GM21737 (cell line): ENCODE measurements at regions not wholly inside any gene's neighbourhood (a gene's known extent, or its start where the extent isn't known, plus 50 kb on each side); places are given as distances from the start of the nearest gene placed in this dataset.

Experiments used
- ATAC-seq: cut with Tn5 transposase; IDR thresholded peaks from one replicate; pipeline ENCODE4 v1.9.1; 2021; ENCODE audit warnings: mild to moderate bottlenecking, moderate library complexity; ENCODE audit not compliant: unreplicated experiment

DNA sequence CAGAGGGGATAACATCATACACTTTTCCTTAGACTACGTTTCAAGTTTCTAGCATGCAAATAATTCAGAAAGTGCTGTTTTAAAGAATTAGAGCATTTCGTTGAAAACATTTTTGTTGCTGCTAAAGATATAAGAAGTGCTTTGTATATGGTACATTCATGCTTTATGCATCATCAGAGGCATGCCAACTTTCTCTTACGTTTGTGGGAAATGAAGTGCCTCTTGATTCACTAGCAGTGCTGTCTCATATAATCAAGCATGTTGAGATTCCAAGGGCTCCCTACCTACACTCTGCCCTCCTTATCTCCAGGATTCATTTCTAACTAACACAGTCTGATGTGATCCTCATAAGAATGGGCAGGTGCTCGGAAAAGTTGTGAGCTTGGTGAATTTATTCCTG, 748.6 kb upstream of the DDX18 start:
- ATAC-seq, result no peak

DNA sequence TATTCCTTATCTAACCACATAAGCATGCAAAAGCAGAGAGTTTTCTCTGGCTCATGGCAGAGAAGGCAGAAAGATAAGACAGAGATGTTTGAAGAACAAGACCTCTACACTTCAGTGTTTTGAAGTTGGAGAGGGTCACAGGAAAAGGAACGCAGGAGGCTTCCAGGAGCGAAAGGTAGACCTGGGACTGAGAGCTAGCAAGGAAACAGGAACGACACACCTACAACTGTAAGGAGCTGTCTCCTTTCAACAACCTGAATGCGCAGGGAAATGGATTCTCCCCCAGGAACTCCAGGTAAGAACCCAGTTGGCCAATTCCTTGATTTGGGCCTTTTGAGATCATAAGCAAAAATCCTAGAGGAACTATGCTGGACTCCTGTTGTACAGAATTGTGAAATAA, 746.6 kb upstream of the DDX18 start:
- no peak for ATAC-seq

DNA sequence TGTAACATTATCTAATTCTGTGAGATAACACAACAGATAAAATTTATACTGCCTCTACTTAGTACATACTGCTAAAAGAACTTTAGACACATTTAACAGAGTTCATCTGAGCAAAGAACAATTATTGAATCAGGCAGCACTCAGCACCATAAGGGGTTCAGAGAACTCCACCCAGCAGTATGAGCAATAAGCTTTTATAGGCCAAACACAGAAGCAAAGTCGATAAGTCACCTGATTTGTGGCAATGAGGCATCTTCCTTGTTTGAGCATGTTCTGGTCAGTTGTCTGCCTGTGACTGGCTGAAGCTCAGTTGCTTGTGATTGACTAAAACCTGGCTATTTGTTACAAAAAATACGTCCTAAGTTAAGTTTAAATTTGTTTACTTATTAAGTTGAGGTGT, 746.1 kb upstream of the DDX18 start:
- ATAC-seq, result no peak

DNA sequence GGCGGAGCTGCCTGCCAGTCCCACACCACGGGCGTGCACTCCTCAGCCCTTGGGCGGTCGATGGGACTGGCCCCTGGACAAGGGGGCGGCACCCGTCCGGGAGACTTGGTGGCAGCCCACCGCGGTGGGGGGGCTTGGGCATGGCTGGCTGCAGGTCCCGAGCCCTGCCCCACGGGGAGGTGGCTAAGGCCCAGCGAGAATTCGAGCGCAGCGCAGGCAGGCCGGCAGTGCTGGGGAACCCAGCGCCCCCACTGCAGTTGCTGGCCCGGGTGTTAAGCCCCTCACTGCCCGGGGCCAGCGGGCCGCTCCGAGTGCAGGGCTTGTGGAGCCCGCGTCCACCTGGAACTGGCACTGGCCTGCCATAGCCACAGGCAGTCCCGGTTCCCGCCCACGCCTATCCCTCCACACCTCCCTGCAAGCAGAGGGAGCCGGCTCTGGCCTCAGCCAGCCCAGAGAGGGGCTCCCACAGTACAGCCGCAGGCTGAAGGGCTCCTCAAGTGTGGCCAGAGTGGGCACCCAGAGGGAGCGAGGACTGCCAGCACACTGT, 742.9 kb upstream of the DDX18 start:
- ATAC-seq, result no peak

DNA sequence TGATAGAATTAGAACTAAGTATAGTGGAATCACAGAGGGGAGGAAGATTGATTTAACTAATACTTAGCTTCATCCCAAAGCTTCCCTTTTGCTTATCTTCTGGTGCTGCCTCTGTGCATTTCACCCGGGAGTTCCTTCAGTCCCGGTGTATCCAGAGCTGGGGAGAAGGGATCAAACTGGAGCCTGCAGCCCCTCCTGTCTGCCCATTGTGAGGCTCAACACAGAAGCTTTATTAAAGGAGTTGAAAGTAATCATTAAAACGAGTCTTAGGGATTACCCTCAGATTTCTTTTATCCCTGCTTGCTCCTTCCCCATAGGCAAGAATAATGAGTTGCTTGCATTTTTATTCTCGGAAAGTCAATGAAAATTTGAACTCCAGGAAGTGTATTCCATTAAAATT, 739.7 kb upstream of the DDX18 start:
- ATAC-seq, result no peak

DNA sequence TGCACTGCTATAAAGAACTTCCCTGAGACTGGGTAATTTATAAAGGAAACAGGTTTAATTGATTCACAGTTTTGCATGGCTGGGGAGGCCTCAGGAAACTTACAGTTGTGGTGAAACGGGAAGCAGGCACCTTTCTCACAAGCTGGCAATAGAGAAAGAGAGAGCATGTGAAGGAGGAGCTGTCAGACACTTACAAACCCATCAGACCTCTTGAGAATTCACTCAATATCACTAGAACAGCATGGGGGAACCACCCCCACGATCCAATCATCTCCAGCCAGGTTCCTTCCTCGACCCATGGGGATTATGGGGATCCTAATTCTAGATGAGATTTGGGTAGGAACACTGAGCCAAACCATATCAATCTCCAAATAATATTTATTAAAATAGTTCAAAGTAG, 729.2 kb upstream of the DDX18 start:
- no peak for ATAC-seq

DNA sequence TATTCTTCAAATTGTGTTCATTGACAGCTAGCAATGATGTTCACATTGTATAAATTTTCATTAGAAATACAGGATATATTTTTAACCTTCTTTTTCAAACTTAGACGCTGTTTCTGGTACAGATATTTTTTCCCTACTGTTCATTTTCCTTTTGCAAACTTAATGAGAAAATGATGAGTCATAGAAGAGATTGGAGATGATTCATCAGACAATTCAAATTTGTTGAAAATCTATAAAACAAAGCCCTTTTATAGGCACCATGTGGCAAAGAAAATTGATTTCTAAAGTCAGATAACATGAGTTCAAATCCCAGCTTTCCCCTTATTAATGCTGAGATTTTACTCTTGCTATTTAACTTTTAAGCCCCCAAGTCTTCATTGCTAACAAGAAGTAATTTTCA, 728.8 kb upstream of the DDX18 start:
- ATAC-seq, result no peak

DNA sequence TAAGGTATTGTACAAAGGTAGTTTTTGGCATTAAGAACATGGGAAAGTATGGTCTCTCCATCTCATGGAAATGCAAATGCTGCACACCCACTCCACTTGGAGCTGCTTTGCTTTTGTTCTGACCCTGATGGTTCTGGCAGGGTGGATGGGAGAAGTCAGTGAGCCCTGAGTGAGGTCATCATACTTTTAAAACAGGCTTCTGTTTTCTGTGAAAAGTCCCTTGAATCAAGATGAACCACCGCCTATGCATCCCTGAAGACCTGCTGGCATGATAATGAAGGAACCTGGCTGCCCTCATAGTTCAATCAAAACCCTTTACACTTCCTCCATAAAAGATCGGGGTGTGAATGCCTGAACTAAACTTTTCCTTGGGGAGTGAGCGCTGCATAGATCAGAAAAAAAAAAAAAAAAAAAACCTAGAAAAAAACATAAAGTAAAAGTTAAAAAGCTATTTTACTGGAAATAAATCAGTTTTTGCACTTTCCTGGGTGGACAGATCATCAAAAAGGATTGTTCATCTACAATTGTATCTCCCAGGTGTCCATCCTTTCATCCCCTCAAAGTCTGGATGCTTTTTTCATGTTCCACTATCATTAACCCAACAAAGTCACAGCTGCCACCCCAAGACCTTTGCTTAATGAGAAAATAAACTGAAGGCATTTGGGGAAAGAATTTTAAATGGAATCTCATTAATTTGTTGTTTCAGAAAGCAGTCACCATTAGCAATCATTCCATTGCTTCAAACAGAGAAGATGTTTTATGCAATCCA, 728.1 kb upstream of the DDX18 start:
- no peak for ATAC-seq

DNA sequence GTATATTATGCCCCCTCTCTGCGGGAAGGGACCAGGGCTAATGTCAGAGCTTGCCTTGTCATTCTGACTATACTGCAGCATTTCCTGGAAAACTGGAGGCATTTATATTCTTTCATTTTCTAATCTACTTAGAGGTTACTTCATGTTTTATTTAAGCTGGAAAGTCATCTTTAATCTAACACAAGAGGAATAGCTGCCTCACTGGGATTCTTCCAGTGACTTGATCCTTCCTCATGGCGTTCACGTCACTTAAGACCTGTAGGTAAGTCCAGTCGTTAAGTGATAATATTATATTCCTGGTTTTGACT, 727.6 kb upstream of the DDX18 start:
- no peak for ATAC-seq

DNA sequence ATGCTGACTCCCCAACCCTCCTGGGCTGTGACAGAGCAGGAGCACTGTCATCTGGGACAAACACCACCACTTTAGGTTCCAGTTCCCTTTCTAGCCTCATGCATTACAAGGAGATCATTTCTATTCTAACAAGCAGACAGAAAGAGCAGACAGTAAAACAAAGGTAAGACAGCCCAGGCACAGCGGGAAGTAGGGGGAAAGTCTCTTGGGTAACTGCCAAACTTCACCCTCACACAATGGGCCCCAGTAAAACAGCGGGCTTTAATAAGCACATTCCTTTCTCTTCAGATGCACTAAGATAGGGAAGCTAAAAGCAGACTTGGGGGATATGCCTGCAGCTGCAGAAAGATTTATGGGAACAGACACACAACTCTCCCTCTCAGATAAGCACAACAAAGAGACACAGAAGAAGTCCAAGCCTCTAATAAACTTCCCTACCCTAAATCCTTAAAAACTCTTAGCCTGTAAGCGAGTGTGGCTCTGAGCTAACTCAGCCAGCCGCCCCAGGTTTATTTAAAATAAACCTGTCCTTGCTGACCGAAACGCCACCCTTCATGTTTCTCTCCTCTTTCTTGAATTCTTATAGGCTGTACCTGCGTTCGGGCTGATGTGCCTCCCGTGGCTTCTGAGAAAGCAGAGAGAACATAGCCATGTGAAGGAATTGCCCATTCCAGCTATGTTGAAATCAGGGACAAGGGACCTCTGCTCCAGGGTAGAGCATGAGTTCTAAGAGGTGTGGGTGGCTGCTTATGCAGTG, 726.8 kb upstream of the DDX18 start:
- ATAC-seq, result no peak

DNA sequence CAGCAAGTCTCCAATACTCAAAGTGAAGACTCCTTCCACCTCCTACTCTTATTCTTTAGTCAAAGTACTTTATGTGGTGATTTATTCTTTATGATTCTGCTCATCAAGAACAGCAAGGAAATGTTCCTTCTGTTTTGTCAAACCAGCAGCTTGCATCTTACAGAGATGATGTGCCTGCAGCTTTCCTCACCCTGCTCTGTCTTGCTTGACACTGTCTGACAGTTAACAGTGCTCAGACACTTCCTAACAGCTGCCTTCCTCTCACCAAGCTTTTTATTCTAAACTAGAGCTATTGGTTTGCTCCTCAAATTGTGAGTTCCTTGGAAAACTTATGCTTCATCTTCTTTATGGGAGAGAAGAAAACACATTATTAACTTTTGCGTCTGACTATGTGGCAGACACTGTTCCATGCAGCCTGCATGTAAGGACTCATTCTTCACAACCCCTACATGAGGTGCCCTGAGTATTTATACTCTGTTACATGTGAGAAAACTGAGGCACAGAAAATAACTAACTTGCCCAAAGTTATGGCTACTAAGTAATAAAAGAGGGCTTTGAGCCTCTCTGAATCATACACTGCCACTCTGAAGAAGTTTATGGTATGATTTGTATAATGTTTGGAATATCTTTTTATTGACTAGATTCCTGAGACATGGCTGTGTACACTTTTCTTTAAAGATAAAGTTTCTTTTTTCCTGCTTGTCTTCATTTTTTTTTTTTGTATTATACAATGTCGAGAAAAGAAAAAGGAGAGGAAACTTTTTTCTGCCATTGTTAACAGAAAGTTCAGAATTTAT, 723.3 kb upstream of the DDX18 start:
- ATAC-seq, result no peak

DNA sequence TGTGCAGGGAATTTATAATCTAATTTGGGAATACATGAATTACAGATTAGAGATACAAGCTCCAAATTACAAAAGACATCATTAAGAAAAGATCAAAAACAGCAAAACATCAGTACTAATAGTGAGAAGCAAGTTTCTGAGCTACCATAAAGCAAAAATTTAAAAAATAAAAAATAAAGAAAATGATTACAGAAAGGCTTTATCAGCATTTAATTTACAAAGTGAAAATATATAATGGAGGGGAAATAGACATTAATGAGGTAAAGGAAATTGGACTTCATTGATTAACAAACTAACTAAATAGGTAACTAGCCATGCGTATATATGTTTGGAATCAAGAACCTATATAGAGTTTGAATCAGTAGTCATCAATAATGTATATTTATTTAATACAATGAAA, 712.9 kb upstream of the DDX18 start:
- no peak for ATAC-seq

DNA sequence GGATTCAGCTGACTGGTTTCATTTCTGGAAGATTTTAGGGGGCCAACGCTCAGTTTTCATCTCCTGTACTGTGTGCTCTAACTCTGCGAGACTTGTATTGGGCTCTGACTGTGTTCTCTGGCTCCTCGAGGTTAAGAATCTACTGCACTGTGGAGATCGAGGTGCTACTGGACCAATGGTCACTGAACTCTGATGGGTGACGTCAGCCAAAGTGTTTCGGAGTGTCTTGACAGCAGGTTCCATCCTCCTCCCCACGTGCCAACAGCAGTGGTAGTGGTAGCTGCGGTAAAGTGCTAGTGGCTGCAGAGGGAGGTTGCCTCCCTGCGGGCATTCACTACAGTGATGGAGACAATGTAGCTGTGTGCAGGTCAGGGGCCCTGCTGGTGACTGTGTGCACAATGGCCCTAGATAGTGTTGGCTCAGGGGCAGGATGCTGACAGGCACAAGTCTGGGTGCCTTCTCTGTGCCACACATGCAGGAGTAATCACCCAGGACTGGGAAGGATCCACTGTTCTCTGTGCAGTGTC, 705.7 kb upstream of the DDX18 start:
- ATAC-seq, result no peak

DNA sequence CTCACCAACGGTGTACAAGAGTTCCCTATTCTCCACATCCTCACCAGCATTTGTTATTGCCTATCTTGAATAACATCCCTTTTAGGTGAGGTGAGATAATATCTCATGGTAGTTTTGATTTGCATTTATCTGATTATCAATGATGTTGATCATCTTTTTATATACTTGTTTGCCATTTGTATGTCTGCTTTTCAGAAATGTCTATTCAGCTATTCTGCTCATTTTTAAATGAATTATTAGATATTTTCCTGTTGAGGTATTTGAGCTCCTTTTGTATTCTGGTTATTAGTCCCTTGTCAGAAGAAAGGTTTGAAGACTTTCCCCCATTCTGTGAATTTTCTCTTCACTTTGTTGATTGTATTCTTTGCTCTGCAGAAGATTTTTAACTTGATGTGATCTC, 695.5 kb upstream of the DDX18 start:
- no peak for ATAC-seq

DNA sequence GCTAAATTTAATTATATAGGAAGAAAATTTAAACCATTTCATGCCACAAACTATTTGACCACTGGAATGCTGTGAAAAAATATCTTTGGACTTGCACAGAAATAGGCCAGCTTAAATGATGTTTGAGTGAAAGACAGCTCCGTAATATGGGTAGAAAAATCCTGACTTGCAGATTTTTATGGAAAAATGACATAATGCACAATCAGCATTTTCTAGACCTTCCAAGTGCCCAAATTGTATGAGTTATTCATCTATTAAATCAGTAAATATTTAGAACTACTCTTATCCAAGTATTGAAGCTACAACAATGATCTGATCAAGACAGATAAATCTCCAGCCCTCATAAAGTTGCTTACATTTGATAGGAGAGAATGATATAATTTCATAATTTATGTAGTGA, 691.1 kb upstream of the DDX18 start:
- no peak for ATAC-seq

DNA sequence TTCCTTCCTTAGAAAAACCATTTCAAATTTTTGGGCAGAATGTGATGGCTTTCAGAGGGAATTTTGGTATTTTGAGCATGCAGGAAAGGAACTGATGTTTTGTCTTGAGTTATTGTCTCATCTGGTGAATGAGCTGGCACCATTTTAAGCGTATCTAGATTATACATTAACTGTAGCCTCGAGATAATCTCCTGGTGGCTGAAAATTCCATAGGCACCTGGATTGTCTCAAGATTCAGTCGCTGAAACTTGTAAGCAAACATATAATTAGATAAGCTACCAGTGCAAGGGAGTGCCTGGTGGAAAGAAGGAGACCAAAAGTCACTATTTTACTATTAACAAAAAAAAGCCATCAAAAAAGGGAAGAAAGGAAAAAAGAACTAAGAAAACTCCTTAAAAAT, 687.8 kb upstream of the DDX18 start:
- ATAC-seq, result no peak

DNA sequence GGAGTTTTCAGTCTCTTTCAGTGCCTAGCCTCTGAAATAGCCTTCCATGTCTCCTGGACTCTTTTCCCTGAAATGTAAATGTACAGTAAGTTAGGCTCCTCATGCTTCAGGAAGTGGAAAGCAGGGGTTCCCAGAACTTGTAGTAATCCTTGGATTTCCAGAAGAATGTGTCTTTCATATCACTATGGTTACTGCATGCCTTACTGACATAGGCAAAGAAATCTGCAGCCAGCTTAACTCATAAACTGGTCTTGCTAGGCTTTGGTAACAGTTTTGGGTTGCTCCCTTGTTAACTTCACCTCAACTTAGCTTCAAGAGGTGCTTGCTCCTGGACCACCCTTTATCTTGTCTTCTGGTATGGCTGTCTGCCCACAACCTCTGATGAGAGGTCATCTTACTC, 686.8 kb upstream of the DDX18 start:
- no peak for ATAC-seq

DNA sequence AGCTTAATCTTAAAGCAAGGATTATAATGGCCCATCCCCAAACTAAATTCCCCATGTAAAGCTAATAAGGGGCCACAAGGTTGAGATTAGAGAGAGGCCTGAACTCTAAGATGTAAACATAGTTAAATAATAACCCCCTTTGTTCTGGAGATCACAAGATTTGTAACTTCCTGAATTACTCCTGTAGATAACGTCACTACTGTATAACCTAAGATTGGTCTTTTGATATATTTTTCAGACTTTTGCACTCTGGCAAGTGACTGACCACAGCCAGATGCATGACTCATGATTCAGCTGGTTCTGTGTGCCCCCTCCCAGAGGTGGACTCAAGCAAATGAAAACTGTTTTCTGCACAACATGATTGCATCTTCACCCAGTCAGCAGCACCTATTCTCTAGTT, 686.0 kb upstream of the DDX18 start:
- ATAC-seq, result no peak

DNA sequence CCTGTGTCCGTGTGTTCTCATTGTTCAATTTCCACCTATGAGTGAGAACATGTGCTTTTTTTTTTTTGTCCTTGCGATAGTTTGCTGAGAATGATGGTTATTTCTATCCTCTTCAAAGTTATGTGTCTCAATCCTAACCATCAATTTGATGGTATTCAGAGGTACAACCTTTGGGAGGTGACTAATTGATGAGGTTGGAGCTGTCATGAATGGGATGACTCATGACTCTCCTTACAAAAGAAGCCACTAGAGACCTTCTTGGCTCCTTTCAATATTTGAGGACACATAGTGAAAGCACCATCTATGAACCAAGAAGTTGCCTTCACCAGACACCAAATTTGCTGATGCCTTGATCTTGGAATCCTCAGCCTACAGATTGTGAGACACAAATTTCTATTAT, 677.1 kb upstream of the DDX18 start:
- no peak for ATAC-seq

DNA sequence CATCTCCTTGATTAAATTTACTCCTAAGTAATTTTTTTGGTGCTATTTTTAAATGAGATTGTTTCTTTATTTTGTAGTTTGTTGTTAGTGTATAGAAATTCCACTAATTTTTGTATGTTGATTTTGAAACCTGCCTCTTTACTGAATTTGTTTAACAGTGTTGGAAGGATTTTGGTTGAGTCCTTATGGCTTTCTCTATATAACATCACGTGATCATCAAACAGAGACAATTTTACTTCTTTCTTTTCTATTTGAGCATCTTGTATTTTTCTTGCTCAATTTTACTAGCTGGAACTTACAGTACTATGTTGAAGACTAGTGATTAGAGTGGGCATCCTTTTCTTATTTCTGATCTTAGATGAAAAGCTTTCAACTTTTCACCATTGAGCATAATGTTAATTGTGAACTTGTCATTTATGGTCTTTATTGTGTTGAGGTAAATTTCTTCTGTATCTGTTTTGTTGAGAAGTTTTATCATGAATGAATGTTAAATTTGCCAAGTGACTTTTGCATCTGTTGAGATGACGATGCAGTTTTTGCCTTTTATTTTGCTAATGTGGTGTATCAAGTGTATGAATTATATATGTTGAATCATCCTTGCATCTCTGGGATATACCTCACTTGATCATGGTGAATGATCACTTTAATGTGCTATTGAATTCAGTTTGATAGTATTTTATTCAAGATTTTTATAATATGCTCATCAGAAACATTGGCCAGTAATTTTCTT, 645.3 kb upstream of the DDX18 start:
- no peak for ATAC-seq

DNA sequence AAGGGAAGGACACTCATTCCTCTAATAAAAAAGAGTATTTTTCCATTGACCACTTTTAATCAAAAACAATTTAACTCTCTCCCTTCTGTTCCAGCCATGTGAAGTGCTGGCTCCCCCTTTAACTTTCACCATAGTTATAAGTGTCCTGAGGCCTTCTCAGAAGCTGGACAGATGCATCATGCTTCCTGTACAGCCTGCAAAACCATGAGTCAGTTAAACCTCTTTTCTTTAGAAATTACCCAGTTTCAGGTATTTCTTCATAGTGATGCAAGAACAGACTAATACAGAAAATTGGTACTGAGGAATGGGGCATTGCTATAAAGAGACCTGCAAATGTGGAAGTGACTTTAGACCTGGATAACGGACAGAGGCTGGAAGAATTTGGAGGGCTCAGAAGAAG, 643.6 kb upstream of the DDX18 start:
- ATAC-seq, result no peak
